ENCODE measurements at regions not wholly inside any gene's neighbourhood (a gene's known extent, or its start where the extent isn't known, plus 50 kb on each side); places are given as distances from the start of the nearest gene placed in this dataset.

DNA sequence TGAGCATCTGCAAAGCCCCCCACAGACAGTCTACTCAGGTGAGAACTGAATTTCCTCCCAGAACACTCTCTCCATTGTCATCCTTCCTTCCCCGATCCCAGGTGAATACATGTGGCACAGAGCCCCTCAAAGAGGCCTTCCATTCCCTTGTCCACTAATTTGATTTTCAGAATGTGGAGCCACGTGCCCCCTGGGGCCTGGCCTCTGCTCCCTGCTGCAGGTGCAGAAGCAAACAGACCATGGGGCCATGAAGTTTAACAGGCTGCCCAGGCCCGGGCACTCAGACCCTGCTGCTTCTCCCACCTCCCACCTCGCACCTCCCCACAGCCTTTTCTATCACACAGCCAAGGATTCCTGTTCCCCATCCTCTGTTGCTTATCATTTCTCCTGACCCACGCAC lies 243.8 kb upstream of the RAB4A start (continued):
- TF ChIP-seq, protein P1, sequence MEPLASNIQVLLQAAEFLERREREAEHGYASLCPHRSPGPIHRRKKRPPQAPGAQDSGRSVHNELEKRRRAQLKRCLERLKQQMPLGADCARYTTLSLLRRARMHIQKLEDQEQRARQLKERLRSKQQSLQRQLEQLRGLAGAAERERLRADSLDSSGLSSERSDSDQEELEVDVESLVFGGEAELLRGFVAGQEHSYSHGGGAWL (CRISPR knock-in tag; IDR thresholded peaks at IDR 0.05) = no peak
- no peak for TF ChIP-seq STAG1 (CRISPR knock-in tag; IDR thresholded peaks at IDR 0.05)
- TF ChIP-seq, protein P2, sequence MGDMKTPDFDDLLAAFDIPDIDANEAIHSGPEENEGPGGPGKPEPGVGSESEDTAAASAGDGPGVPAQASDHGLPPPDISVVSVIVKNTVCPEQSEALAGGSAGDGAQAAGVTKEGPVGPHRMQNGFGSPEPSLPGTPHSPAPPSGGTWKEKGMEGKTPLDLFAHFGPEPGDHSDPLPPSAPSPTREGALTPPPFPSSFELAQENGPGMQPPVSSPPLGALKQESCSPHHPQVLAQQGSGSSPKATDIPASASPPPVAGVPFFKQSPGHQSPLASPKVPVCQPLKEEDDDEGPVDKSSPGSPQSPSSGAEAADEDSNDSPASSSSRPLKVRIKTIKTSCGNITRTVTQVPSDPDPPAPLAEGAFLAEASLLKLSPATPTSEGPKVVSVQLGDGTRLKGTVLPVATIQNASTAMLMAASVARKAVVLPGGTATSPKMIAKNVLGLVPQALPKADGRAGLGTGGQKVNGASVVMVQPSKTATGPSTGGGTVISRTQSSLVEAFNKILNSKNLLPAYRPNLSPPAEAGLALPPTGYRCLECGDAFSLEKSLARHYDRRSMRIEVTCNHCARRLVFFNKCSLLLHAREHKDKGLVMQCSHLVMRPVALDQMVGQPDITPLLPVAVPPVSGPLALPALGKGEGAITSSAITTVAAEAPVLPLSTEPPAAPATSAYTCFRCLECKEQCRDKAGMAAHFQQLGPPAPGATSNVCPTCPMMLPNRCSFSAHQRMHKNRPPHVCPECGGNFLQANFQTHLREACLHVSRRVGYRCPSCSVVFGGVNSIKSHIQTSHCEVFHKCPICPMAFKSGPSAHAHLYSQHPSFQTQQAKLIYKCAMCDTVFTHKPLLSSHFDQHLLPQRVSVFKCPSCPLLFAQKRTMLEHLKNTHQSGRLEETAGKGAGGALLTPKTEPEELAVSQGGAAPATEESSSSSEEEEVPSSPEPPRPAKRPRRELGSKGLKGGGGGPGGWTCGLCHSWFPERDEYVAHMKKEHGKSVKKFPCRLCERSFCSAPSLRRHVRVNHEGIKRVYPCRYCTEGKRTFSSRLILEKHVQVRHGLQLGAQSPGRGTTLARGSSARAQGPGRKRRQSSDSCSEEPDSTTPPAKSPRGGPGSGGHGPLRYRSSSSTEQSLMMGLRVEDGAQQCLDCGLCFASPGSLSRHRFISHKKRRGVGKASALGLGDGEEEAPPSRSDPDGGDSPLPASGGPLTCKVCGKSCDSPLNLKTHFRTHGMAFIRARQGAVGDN (CRISPR knock-in tag; IDR thresholded peaks at IDR 0.05) = peak; percentile 73
- no peak for TF ChIP-seq FOXA1 (IDR thresholded peaks at IDR 0.05)
- TF ChIP-seq FOXA1 (CRISPR knock-in tag; IDR thresholded peaks at IDR 0.05) = no peak
- TF ChIP-seq ZNF501 (CRISPR knock-in tag; IDR thresholded peaks at IDR 0.05) = 0 out of 2 replicates have a peak, but pooled peaks have one; percentile 23
- no peak for TF ChIP-seq PAF1 (CRISPR knock-in tag; IDR thresholded peaks at IDR 0.05)
- no peak for TF ChIP-seq SSRP1 (CRISPR knock-in tag; IDR thresholded peaks at IDR 0.05)

DNA sequence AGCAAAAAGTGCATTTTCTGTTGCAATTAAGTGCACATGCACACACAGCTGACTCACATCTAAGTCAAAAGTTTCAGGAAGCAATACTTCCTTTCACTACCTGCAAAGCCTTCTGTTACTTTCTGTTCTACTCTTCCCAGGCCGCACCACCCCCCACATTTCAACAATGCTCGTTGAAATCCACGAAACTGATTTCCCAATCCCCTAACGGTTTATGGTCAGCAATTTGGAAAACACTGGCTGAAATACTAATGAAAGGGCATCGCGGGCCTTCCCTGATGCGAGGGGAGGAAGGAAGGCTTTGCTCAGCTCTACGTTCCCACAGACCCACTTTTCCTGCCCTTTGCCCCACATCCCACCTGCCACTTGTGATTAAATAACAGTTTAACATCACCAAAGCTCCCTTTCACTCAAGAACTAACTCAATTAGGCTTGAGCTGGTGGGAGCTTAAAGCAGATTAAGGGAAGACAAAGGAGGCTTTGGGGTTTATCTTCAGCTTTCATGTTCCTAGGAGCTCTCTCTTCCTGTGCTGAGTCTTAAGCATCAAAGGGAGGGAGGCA lies 243.2 kb upstream of the RAB4A start:
- H3K36me3 ChIP-seq (replicated peaks in 1 of 2; ENCODE audit: control insufficient read depth in 1 of 2, insufficient read depth in 2 of 2, low read length in 2 of 2) = no peaks in the 10 kb centered on the region
- ChIA-PET CTCF (ENCODE audit: low intra/inter-chr PET ratio, low total read pairs) (no interaction called here), POLR2A (interaction anchor here (1.0 to 1.9 kb wide), 4 partner anchors 64 to 194 kb away, joined by 3 to 6 read pairs (median 3); no protein-coding TSS in a partner anchor)
- FAIRE-seq = peak; percentile 84
- no peaks in the 10 kb centered on the region for H4K20me1 ChIP-seq (ENCODE audit: insufficient read depth, low read length)
- 6% methylated on average over 8 of the region's 8 CpGs for WGBS (ENCODE audit: low lambda C conversion rate)
- no TSS peak for BruUV-seq (replicated peaks)
- no peaks in the 10 kb centered on the region for H3K79me2 ChIP-seq (ENCODE audit: insufficient read depth, low read length)
- in situ Hi-C loops (cut with HindIII; ENCODE audit: extremely low pct_ligation_motif_present, low pct_unique_long_range_greater_than_20kb) (no loop called here), intact Hi-C loops (cut with micrococcal nuclease; ENCODE audit: unreplicated experiment) (loop anchor here (10.0 kb wide), 1 partner anchor 197 kb away; no protein-coding TSS in a partner anchor)
- H3K27me3 ChIP-seq (ENCODE audit: control insufficient read depth in 1 of 2, insufficient read depth in 2 of 2, low read length in 2 of 2) = no peaks in the 10 kb centered on the region
- H3K9ac ChIP-seq (ENCODE audit: insufficient read depth, low read depth, low read length) = peak overlapping the region; percentile 63
- H3K4me1 ChIP-seq (ENCODE audit: insufficient read depth, low read length) = peaks cover 97% of the 10 kb centered on the region
- peak overlapping the region; percentile 18 to 38 (median 25); a peak in 2 of 6 replicates for H3K4me3 ChIP-seq (replicated peaks in 1 of 3; ENCODE audit: insufficient read depth in 1 of 3, low read depth in 2 of 3, low read length in 3 of 3)
- no peaks in the 10 kb centered on the region for H3K9me3 ChIP-seq (ENCODE audit: low read length)
- DNase-seq (ENCODE audit: low spot score) = peak; percentile 86
- peak overlapping the region; percentile 85 for H3K4me2 ChIP-seq (ENCODE audit: low read depth, low read length)
- H2AFZ ChIP-seq (ENCODE audit: low read length) = peak overlapping the region; percentile 84
- ATAC-seq = peak; percentile 9; the same call in 2 of the 3 replicates
- peak overlapping the region; percentile 80 for H3K27ac ChIP-seq (ENCODE audit: extremely low read length, insufficient read depth, low read length)
- TF ChIP-seq SAP130 (CRISPR knock-in tag; IDR thresholded peaks at IDR 0.05; ENCODE audit: low read depth) (peak; percentile 63), NCOA2 (CRISPR knock-in tag; IDR thresholded peaks at IDR 0.05) (peak; percentile 48; the same call in 1 of the 2 replicates), KLF16 (CRISPR knock-in tag; IDR thresholded peaks at IDR 0.05) (peak in 1 of 2 experiments; percentile 59; a peak in 1 of 4 replicates), ONECUT2 (CRISPR knock-in tag; IDR thresholded peaks at IDR 0.05) (0 out of 2 replicates have a peak, but pooled peaks have one; percentile 19), SSRP1 (CRISPR knock-in tag; IDR thresholded peaks at IDR 0.05) (0 out of 2 replicates have a peak, but pooled peaks have one; percentile 36), NR2F6 (IDR thresholded peaks at IDR 0.05) (peak; percentile 21; the same call in 1 of the 2 replicates), NR2F6 (CRISPR knock-in tag; IDR thresholded peaks at IDR 0.05) (peak; percentile 65; the same call in 1 of the 2 replicates)
- TF ChIP-seq, protein P3, sequence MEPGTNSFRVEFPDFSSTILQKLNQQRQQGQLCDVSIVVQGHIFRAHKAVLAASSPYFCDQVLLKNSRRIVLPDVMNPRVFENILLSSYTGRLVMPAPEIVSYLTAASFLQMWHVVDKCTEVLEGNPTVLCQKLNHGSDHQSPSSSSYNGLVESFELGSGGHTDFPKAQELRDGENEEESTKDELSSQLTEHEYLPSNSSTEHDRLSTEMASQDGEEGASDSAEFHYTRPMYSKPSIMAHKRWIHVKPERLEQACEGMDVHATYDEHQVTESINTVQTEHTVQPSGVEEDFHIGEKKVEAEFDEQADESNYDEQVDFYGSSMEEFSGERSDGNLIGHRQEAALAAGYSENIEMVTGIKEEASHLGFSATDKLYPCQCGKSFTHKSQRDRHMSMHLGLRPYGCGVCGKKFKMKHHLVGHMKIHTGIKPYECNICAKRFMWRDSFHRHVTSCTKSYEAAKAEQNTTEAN (CRISPR knock-in tag; conservative IDR thresholded peaks at IDR 0.05) = peak; percentile 60; the same call in 1 of the 2 replicates
- TF ChIP-seq, protein P4, sequence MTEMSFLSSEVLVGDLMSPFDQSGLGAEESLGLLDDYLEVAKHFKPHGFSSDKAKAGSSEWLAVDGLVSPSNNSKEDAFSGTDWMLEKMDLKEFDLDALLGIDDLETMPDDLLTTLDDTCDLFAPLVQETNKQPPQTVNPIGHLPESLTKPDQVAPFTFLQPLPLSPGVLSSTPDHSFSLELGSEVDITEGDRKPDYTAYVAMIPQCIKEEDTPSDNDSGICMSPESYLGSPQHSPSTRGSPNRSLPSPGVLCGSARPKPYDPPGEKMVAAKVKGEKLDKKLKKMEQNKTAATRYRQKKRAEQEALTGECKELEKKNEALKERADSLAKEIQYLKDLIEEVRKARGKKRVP (CRISPR knock-in tag; IDR thresholded peaks at IDR 0.05) = peak in 1 of 2 experiments; percentile 84; a peak in 2 of 4 replicates

All from HepG2 (cell line).